Activated CD8-positive, alpha-beta memory T cell treated with anti-CD3 and anti-CD28 coated beads, Interleukin-2, amount 10 ng/mL, durations not matched to agents 7 days and 5 days (primary cell): ENCODE measurements at regions not wholly inside any gene's neighbourhood (a gene's known extent, or its start where the extent isn't known, plus 50 kb on each side); places are given as distances from the start of the nearest gene placed in this dataset.

Experiments used
- ATAC-seq: fragments of 150-1000 bp; cut with Tn5 transposase; one replicate; pipeline ENCODE4 v1.10.0; 2021; ENCODE audit warnings: moderate library complexity
- CTCF ChIA-PET: fragments of 350-600 bp; sonication (Branson Sonifier 250); formaldehyde crosslinking; loops from one replicate; lab custom pipeline; 2021; ENCODE audit warnings: antibody characterized with exemption; lab: Charles Lee
- DNase-seq: peaks from one replicate; pipeline ENCODE4 v3.0.0-alpha.2; 2020
- H3K27ac Mint-ChIP-seq: one replicate; pipeline ENCODE4 v1.8.0; 2021; ENCODE audit warnings: mild to moderate bottlenecking, mixed read lengths
- H3K27me3 Mint-ChIP-seq: one replicate; pipeline ENCODE4 v1.8.0; 2021; ENCODE audit warnings: mixed read lengths
- H3K36me3 Mint-ChIP-seq: one replicate; pipeline ENCODE4 v1.8.0; 2021; ENCODE audit warnings: mild to moderate bottlenecking, mixed read lengths
- H3K4me1 Mint-ChIP-seq: one replicate; pipeline ENCODE4 v1.8.0; 2021; ENCODE audit warnings: mixed read lengths
- H3K4me3 Mint-ChIP-seq: one replicate; pipeline ENCODE4 v1.8.0; 2021; ENCODE audit warnings: mild to moderate bottlenecking, moderate library complexity, mixed read lengths
- H3K9me3 Mint-ChIP-seq: one replicate; pipeline ENCODE4 v1.8.0; 2022; ENCODE audit warnings: low read depth, mixed read lengths

DNA sequence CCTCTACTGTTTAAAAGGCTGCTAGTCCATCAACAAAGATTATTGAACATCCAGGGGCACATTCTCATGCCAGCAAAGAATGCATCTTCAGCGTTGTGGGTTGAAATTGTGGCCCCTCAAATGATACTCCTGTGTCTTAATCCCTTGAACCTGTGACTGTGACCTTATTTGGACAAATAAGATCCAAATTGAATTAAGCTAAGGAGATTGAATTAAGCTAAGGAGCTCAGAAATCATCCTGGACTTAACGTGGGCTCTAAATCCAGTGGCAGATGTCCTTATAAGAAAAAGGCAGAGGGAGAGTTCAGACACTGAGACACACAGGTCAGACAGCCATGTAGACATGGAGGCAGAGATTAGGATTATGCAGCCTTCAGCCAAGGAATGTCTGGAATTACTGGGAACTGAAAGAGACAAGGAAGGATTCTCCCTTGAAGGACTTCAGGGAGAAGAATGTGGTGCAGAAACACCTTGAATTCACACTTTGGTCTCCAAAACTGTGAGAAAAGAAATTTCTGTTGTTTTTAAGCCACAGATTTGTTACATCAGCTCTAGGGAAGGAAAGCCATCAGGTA is 57.3 kb upstream of the SLC24A5 start:
- DNase-seq (no peak), ATAC-seq (no peak)
- H3K4me3 Mint-ChIP-seq = no peak overlapping the region
- H3K27ac Mint-ChIP-seq = no peak overlapping the region
- no peaks in the 10 kb centered on the region for H3K27me3 Mint-ChIP-seq
- peaks cover 2% of the 10 kb centered on the region for H3K4me1 Mint-ChIP-seq
- H3K36me3 Mint-ChIP-seq = no peaks in the 10 kb centered on the region
- H3K9me3 Mint-ChIP-seq = no peaks in the 10 kb centered on the region
- CTCF ChIA-PET = no interaction called here

DNA sequence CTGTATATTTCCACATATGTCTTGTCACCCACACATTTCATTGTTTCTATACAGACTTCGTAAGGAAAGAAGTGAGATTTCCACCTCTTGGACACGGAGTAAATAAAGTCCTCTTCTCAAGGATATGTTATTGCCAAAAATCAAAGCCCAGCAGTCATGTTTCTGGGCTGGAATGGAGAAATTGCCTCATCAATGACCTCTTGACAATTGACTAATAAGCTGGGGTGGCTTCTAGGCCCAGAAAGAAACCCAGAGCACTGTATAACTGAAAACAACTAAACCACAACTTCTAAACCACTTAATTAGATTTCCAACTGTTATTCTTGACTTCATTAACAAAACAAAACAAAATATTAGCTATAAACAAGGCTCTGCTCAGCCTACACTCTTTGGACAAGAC is 56.4 kb upstream of the SLC24A5 start:
- H3K9me3 Mint-ChIP-seq = no peaks in the 10 kb centered on the region
- ATAC-seq (no peak), DNase-seq (no peak)
- H3K27ac Mint-ChIP-seq = no peak overlapping the region
- CTCF ChIA-PET = no interaction called here
- H3K36me3 Mint-ChIP-seq = no peaks in the 10 kb centered on the region
- no peaks in the 10 kb centered on the region for H3K4me1 Mint-ChIP-seq
- no peak overlapping the region for H3K4me3 Mint-ChIP-seq
- no peaks in the 10 kb centered on the region for H3K27me3 Mint-ChIP-seq

DNA sequence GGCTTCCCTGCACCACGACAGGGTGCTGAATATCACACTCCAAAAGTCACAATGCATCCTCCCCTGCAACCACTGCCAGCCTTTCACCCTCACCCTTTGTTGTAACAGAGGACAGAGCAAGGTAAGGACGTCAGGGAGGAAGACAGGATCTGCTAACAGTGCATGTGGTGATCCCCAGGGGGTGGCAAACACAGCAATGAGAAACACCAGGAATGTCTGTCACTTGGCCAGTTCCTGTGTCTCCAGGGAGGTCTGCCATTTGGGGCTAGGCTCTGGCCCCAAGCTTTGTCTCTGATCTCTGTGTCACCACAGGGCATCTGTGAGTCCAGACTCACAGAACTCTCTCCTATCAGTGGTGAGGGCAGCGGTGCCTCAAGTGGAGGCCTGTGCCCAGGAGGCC is 54.3 kb upstream of the SLC24A5 start:
- ATAC-seq = no peak
- no peaks in the 10 kb centered on the region for H3K4me1 Mint-ChIP-seq
- no peaks in the 10 kb centered on the region for H3K27me3 Mint-ChIP-seq
- H3K4me3 Mint-ChIP-seq = no peak overlapping the region
- H3K27ac Mint-ChIP-seq = no peak overlapping the region
- no peak for DNase-seq
- CTCF ChIA-PET = interaction anchor here (1.1 kb wide), 1 partner anchor 12 kb away, joined by 3 read pairs; no protein-coding TSS in a partner anchor
- H3K9me3 Mint-ChIP-seq = no peaks in the 10 kb centered on the region
- H3K36me3 Mint-ChIP-seq = no peaks in the 10 kb centered on the region
